ENCODE measurements at regions not wholly inside any gene's neighbourhood (a gene's known extent, or its start where the extent isn't known, plus 50 kb on each side); places are given as distances from the start of the nearest gene placed in this dataset.

DNA sequence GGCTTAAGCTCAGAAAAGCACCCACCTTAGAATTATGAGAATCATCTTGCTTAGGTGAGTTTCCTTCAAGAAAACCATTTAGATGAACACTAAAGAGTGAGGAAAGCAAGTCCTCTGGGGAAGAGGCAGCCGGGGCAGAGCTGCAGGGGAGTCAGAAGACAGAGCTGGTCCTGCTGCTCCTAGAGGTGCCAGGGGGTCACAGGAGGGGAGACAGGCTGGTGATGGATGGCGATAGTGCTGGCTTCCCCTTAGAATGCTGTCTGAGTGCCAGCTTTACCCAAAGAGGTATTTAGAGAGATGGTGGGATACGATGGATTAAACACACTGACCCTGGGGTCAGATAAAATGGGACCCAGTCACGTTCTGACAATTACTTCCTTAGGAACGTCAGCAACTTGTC lies 269.4 kb downstream of the TDRD15 start:
- DNase-seq (ENCODE audit: insufficient read length, low spot score): no peak
- TF ChIP-seq POLR2A (IDR thresholded peaks at IDR 0.05; ENCODE audit: low read depth, low read length): no peak
- no peak for TF ChIP-seq TAF1 (IDR thresholded peaks at IDR 0.05; ENCODE audit: low read depth, low read length)
- TF ChIP-seq POU2F2 (IDR thresholded peaks at IDR 0.05; ENCODE audit: low read depth, low read length): no peak
- TF ChIP-seq SPI1 (IDR thresholded peaks at IDR 0.05; ENCODE audit: low read depth, low read length): no peak
- no peak for FAIRE-seq

- FAIRE-seq (no peak), DNase-seq (ENCODE audit: insufficient read length, low spot score) (no peak)
- TF ChIP-seq POU2F2 (IDR thresholded peaks at IDR 0.05; ENCODE audit: low read depth, low read length) (no peak), SPI1 (IDR thresholded peaks at IDR 0.05; ENCODE audit: low read depth, low read length) (no peak), PAX5 (IDR thresholded peaks at IDR 0.05; ENCODE audit: insufficient read depth, low read length, severe bottlenecking) (no peak), TAF1 (IDR thresholded peaks at IDR 0.05; ENCODE audit: low read depth, low read length) (no peak), POLR2AphosphoS5 (IDR thresholded peaks at IDR 0.05; ENCODE audit: low read depth, low read length) (no peak), POLR2A (IDR thresholded peaks at IDR 0.05; ENCODE audit: low read depth, low read length) (no peak)
These were observed 271.6 kb downstream of the TDRD15 start for GRCh38 chr2:21395366-21395765.

- no peak for FAIRE-seq
- no peak for DNase-seq (ENCODE audit: insufficient read length, low spot score)
- TF ChIP-seq PAX5 (IDR thresholded peaks at IDR 0.05; ENCODE audit: insufficient read depth, low read length, severe bottlenecking) (no peak), POU2F2 (IDR thresholded peaks at IDR 0.05; ENCODE audit: low read depth, low read length) (no peak), SPI1 (IDR thresholded peaks at IDR 0.05; ENCODE audit: low read depth, low read length) (no peak), POLR2AphosphoS5 (IDR thresholded peaks at IDR 0.05; ENCODE audit: low read depth, low read length) (no peak), TAF1 (IDR thresholded peaks at IDR 0.05; ENCODE audit: low read depth, low read length) (no peak), POLR2A (IDR thresholded peaks at IDR 0.05; ENCODE audit: low read depth, low read length) (no peak)
These were observed 272.5 kb downstream of the TDRD15 start for GRCh38 chr2:21396252-21396651.

DNA sequence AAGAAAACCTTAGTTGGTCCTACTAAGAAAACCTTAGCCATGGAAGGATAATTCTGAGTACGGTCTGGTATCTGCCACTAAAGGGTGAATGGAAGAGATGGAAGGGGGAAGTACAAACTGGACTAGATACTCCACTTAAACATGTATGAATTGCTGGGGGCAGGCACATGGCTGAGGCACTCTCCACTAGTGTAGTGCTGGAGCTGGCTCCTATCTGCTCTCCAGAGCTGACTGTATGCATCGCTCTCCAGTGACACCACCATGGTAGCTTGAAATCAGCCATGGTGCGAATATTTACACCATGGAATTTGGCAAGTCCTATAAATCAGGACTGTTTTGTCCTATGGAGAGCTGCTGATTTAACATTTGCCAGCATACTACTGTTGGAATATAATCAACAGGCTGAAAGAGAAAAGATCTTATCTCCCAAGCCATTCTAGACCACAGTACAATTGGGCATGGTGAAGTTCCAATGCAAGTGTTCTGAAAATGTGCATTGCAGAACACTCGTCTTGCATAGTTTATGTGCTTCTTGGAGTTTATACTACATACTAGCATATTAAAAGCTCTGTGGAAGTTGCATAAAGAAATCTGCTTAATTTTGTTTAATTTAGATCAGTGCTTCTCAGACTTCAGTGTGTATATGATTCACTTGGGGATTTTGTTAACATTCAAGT lies 277.4 kb downstream of the TDRD15 start:
- FAIRE-seq: no peak
- DNase-seq (ENCODE audit: insufficient read length, low spot score): no peak
- TF ChIP-seq TAF1 (IDR thresholded peaks at IDR 0.05; ENCODE audit: low read depth, low read length) (no peak), PAX5 (IDR thresholded peaks at IDR 0.05; ENCODE audit: insufficient read depth, low read length, severe bottlenecking) (no peak), POLR2A (IDR thresholded peaks at IDR 0.05; ENCODE audit: low read depth, low read length) (no peak), SPI1 (IDR thresholded peaks at IDR 0.05; ENCODE audit: low read depth, low read length) (no peak), POU2F2 (IDR thresholded peaks at IDR 0.05; ENCODE audit: low read depth, low read length) (no peak), POLR2AphosphoS5 (IDR thresholded peaks at IDR 0.05; ENCODE audit: low read depth, low read length) (no peak)

DNA sequence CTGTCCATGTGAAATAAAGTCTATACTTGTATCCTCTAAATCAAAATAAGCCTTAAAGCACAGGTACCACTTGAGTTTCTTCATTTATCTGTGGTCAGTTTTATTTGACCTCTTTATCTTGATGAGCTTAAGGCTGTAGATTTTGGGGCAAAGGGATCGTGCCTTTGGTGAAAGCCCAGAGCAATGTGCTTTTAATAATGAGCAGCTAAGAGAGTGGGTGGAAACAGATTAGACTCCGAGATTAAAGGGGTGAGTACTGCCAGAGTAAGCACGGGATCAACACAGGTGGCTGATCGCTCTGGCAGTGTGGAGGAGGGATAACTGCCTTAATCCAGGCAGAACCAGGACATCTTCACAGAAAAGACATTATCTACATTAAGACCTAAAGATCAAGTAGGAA lies 280.4 kb downstream of the TDRD15 start:
- DNase-seq (ENCODE audit: insufficient read length, low spot score) (no peak), FAIRE-seq (no peak)
- TF ChIP-seq POLR2AphosphoS5 (IDR thresholded peaks at IDR 0.05; ENCODE audit: low read depth, low read length) (no peak), POU2F2 (IDR thresholded peaks at IDR 0.05; ENCODE audit: low read depth, low read length) (no peak)

DNA sequence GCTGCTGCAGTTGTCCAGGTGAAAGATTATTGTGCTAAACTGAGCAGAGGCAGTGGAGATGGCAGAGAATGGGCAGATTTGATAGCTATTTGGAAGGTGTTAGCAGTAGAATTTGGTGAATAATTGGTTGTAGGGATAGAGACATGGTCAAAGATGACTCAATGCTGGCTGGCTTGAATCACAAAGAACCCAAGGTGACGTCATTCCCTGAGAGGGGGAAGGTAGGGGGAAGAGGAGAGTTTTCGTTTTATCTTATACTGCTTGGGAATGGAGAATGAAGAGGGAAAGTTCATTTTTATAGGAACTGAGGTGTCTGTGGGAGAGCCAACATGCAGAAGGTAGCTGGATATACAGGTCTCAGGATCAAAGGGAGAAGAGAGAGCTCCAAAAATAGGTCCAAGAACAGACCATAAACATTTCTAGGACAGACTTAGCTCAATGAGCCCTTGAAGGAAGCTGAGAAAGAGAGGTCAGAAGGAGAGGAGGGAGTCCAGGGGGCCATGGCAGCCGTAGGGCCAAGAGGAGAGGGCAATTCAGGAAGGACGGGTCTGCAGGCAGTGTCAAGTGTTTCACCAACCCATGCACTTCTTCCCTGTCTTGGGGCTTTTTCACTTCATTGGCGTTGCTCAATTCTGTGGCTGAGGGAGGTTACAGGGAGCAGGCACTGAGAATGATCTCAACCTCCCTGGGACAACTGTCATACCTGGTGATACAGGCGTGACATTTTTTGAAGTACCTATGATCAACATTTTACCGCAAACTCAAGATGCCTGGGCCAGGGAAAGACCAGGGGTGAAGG lies 281.3 kb downstream of the TDRD15 start:
- FAIRE-seq (no peak), DNase-seq (ENCODE audit: insufficient read length, low spot score) (no peak)
- TF ChIP-seq POLR2A (IDR thresholded peaks at IDR 0.05; ENCODE audit: low read depth, low read length) (no peak), POU2F2 (IDR thresholded peaks at IDR 0.05; ENCODE audit: low read depth, low read length) (no peak)

DNA sequence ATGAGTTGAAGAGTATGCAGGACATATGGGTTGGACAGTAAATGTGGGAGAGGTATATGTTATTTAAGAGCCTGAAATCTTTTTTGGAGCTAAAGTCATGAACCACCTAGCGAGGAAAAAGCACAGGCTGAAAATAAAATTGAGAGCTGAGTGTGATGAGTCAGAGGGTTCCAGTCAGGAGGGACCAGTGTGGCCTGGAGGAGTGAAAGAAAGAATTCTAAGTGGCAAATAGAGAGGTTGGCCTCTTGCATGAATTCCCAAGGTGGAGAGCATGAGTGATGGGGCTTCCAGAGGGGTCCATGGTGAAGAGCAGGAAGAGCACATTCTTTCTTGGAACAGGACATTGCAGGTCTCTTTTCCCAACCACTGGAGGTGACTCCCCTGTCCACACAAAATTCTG lies 282.6 kb downstream of the TDRD15 start:
- no peak for FAIRE-seq

GRCh38 chr2:21406911-21407310 lies 283.1 kb downstream of the TDRD15 start:
- DNase-seq (ENCODE audit: insufficient read length, low spot score) (no peak), FAIRE-seq (no peak)
- TF ChIP-seq SPI1 (IDR thresholded peaks at IDR 0.05; ENCODE audit: low read depth, low read length) (no peak), PAX5 (IDR thresholded peaks at IDR 0.05; ENCODE audit: insufficient read depth, low read length, severe bottlenecking) (no peak), POU2F2 (IDR thresholded peaks at IDR 0.05; ENCODE audit: low read depth, low read length) (no peak), POLR2AphosphoS5 (IDR thresholded peaks at IDR 0.05; ENCODE audit: low read depth, low read length) (no peak), POLR2A (IDR thresholded peaks at IDR 0.05; ENCODE audit: low read depth, low read length) (no peak), TAF1 (IDR thresholded peaks at IDR 0.05; ENCODE audit: low read depth, low read length) (no peak)

More for the DNA sequence above, 282.6 kb downstream of the TDRD15 start:
- DNase-seq (ENCODE audit: insufficient read length, low spot score): no peak
- TF ChIP-seq POLR2A (IDR thresholded peaks at IDR 0.05; ENCODE audit: low read depth, low read length) (no peak), POU2F2 (IDR thresholded peaks at IDR 0.05; ENCODE audit: low read depth, low read length) (no peak), SPI1 (IDR thresholded peaks at IDR 0.05; ENCODE audit: low read depth, low read length) (no peak), POLR2AphosphoS5 (IDR thresholded peaks at IDR 0.05; ENCODE audit: low read depth, low read length) (no peak), PAX5 (IDR thresholded peaks at IDR 0.05; ENCODE audit: insufficient read depth, low read length, severe bottlenecking) (no peak), TAF1 (IDR thresholded peaks at IDR 0.05; ENCODE audit: low read depth, low read length) (no peak)

DNA sequence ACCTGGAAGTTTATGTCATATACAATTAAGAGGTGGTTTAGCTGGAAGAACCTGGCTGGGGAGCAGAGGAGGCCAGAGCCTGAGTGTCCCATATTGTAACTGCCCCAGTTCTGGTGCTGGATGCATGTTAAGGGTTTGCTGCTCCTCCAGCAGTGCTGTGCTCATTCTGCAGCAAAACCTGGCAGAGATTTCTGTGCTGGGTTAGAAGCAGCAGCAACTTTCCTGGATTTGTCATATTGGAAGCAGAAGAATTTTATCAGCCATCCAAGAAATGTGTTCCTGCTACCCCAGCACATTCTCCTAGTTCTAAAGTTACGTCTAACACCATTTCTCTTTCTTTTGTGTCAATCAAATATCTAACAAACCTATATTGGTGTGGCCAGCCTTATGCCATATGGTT lies 284.1 kb downstream of the TDRD15 start:
- FAIRE-seq (no peak), DNase-seq (ENCODE audit: insufficient read length, low spot score) (no peak)
- no peak for TF ChIP-seq POLR2AphosphoS5 (IDR thresholded peaks at IDR 0.05; ENCODE audit: low read depth, low read length)
- TF ChIP-seq TAF1 (IDR thresholded peaks at IDR 0.05; ENCODE audit: low read depth, low read length): no peak
- no peak for TF ChIP-seq POU2F2 (IDR thresholded peaks at IDR 0.05; ENCODE audit: low read depth, low read length)
- no peak for TF ChIP-seq SPI1 (IDR thresholded peaks at IDR 0.05; ENCODE audit: low read depth, low read length)

GRCh38 chr2:21411741-21412140 lies 288.0 kb downstream of the TDRD15 start:
- no peak for FAIRE-seq
- no peak for DNase-seq (ENCODE audit: insufficient read length, low spot score)
- TF ChIP-seq POU2F2 (IDR thresholded peaks at IDR 0.05; ENCODE audit: low read depth, low read length) (no peak), POLR2A (IDR thresholded peaks at IDR 0.05; ENCODE audit: low read depth, low read length) (no peak), POLR2AphosphoS5 (IDR thresholded peaks at IDR 0.05; ENCODE audit: low read depth, low read length) (no peak), TAF1 (IDR thresholded peaks at IDR 0.05; ENCODE audit: low read depth, low read length) (no peak), PAX5 (IDR thresholded peaks at IDR 0.05; ENCODE audit: insufficient read depth, low read length, severe bottlenecking) (no peak), SPI1 (IDR thresholded peaks at IDR 0.05; ENCODE audit: low read depth, low read length) (no peak)
